Middle frontal gyrus (tissue), 1 donor: ENCODE measurements at regions not wholly inside any gene's neighbourhood (a gene's known extent, or its start where the extent isn't known, plus 50 kb on each side); places are given as distances from the start of the nearest gene placed in this dataset.

Experiments used
- DNase-seq: peaks from one replicate; pipeline ENCODE4 v3.0.0-alpha.2; 2015; ENCODE audit warnings: low spot score; ENCODE audit errors: extremely low spot score

DNA sequence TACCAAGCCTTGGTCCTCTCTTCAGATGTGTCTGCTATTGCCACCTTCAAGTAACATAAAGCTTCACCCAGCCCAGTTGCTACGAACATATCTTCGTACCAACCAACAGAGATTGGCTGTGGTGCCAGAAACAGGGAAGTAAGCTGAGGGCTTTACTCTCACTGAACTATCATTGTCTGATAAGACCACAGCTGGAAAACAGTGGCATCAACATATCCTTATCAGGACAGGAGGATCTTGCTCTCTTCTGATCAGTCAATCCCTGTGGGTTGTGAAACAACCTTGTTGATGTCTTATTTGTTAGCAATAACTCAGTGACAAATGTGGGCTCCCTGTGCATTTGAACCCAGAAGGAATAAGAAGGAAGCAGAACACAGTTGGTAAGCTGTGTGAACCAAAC lies 446.3 kb upstream of the MAF start:
- DNase-seq, result no peak

GRCh38 chr16:80046261-80046660 lies 445.7 kb upstream of the MAF start:
- DNase-seq, result no peak

GRCh38 chr16:80045861-80046260 lies 445.3 kb upstream of the MAF start:
- no peak for DNase-seq

DNA sequence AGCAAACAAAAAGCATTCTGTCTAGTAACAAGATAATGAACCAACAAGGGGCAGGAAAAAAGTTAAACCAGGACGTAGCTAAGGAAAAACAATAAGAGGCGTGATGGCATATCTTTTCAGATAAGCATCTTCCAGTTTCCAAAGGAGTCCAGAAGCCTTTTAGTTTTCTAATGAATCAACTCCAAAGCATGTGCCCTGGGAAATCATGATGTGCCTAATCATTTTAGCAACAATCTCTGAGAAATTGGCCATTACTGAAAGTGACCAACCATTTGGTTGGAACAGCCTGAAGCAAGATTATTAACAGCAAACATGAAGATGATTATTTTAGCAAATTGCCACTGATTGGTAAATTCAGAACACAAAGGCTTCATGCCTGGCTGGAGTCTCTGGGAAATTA lies 440.9 kb upstream of the MAF start:
- DNase-seq, result no peak

DNA sequence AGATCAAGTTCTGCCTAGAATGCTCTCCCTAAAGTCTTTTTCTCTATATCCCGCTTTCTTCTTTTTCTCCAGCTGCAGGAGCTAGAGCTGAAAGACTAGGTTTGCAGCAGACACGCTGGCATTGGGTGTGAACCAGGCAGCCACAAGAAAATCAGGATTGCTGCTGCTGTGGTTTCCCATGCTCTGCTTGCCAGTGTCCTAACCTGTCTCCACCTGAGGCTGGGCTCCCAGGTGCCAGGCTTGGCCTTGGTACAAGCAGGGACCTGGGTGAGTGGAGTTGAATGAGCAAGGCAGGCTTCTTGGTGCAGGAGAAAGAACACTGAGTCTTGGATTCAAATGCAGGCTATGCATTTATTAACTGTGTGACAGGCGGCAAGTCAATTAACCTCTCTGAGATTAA lies 440.3 kb upstream of the MAF start:
- no peak for DNase-seq

GRCh38 chr16:80040413-80040812 lies 439.9 kb upstream of the MAF start:
- no peak for DNase-seq

GRCh38 chr16:80039777-80040176 lies 439.2 kb upstream of the MAF start:
- DNase-seq, result no peak

DNA sequence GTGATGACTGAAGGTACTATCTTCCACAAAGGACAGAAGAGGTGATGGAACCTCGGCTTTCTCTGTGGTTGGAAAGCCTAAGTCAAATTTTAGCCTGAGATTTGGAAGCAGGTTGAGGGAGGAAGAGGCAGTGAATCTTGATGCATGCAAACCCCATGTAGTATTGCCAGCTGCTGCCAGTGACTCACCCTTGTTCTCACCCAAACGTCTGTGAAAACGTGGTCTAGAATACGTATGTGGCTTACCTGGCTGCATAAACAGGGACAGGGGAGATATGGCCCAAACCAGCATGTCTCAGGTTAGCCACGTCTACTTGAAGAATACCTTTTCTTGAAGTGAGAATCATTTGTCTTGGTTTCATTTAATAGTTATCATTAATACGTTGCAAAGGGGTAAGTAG lies 438.0 kb upstream of the MAF start:
- DNase-seq, result no peak

DNA sequence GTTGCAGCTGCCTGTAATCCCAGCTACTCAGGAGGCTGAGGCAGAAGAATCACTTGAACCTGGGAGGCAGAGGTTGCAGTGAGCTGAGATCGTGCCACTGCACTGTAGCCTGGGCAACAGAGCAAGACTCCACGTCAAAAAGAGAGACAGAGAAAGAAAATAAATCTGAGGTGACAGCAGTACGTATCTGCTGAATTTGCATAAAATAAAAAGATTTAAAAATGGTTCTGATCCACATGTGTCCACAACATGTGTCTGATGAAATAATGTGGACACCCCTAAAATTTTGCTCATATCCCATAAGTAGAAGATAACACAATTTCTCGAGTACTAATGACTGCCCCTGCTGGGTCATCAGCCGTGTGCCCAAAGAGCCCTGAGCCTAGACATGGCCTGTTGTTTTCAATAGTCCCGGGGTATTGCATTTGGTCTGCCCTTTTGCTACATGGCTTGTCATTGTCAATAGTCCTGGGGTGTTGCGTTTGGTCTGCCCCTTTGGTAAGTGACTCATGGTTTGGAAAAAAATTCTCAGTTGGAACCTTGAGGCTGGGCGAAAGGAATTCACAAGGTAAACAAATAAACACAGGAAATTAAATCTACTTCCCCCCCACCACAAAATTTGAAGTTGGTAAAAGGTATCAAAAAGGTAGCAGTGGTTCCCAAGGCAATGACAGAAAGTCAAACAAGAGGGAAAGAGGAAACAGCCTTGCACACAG lies 434.6 kb upstream of the MAF start:
- no peak for DNase-seq

DNA sequence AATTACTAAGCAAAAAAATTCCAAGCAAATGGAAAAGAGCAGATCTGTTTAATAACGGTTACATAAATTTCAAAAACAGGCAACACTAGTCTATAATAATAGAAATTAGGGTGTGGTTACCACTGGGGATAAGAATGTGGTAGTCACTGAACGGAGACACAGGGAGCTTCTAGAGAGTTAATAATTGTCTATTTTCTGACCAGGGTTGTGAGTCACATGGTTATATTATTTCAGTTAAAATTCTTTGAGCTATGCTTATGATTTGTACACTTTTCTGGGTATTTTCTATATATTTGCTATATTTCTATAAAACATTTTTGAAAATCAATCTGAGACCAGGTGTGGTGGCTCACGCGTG lies 433.9 kb upstream of the MAF start:
- no peak for DNase-seq

DNA sequence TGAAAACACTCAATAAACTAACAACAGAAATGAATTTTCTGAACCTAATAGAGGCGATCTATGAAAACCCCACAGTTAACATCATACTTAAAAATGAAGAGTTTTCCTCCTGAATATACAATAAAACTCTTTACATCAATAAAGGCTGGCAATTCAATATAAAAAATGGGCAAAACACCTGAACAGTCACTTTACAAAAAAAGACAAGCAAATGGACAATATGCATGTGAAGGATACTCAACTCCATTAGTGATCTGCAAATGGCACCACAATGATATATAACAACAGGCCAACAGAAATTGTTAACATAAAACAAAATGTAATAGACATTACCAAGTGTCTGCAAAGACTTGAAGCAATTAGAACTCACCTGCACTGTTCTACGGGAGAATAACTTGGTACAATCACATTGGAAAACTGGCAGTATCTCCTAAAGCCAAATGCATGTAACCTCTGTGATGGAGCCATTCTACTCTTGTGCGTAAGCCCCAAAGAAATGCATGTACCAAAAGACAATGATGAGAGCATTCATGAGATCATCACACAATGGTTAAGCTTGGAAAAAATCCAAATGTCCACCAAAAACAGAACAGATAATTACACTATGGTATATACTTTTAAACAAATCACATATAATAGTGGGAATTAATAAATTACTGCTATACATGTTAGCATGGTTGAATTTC lies 433.4 kb upstream of the MAF start:
- no peak for DNase-seq

GRCh38 chr16:80029761-80030481 lies 429.4 kb upstream of the MAF start:
- DNase-seq, result no peak

DNA sequence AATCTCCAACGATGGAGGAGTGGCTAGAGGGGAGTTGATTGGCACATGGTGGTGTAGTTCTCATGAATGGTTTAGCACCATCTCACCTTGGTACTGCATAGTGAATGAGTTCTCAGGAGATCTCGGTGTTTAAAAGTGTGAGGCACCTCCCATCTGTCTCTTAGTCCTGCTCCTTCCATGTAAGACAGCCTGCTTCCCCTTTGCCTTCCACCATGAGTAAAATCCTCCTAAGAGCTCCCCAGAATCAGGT lies 428.8 kb upstream of the MAF start:
- no peak for DNase-seq

DNA sequence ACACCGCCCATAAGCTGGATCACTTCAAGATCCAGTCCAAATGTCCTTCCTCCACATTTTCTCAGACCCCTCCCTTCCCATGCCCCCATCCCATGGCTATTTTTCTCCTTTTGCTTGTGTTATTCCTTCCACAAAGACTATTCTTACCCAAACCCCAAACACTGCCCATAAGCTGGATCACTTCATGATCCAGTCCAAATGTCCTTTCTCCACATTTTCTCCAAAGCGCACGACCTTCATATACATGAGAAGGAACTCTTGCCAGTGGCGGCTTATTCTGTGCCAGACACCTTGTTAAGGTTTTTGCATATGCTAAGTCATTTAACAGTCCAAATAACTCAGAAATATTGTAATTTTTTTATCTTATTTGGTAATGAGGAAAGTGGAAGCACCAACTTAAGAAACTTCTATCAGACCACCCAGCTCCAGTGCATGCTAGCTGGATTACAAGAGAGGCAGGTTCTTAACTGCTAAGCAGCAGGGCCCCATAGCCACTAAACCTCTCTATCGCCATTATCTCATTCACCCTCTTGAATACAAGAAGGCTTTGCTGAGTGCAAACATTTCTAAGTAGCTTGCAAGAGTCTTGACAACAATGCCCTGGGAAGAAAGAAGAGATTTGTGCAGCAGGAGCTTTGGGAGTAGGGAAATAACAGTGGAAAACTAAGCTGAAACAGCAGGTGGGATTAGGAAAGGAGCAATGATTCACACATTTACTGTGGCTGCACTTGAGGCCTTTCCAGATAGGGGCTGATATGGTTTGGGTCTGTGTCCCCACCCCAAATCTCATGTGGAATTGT lies 428.2 kb upstream of the MAF start:
- no peak for DNase-seq

GRCh38 chr16:80027007-80027965 lies 426.7 kb upstream of the MAF start:
- DNase-seq, result no peak

DNA sequence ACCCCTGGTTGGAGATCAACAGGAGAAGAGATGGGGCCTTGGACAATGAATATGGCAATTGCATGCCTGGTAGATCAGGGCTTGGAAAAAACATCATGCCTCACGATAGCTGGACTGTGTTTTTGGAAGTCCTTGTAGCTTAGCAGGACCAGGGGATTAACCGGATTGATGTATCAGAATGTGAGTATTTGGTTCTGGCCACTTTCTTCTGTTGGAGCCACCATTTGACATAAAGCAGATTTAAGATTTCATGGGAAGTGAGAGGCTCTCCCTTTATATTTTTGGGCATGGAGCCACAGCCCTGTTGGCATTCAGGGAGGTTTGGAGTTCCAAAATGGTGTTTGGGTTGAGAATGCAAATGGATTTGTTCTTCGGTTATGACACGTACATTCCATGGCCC lies 424.7 kb upstream of the MAF start:
- no peak for DNase-seq

DNA sequence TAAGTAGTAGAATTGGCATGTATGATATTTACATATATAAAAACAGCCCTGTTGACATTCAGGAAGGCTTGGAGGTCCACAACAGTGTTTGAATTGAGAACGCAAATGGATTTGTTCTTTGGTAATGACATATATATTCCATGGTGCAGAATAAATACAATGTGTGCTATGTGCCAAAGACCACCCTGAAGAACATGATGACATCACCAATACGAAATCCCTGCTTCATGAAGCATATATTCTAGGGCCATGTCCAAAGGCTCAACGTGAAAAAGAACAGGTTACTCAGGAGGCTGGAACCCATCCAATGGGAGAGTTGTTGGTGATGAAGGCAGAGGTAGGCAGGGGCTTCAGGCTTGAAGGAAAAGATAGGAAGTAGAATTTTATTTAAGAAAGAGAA lies 423.9 kb upstream of the MAF start:
- no peak for DNase-seq

DNA sequence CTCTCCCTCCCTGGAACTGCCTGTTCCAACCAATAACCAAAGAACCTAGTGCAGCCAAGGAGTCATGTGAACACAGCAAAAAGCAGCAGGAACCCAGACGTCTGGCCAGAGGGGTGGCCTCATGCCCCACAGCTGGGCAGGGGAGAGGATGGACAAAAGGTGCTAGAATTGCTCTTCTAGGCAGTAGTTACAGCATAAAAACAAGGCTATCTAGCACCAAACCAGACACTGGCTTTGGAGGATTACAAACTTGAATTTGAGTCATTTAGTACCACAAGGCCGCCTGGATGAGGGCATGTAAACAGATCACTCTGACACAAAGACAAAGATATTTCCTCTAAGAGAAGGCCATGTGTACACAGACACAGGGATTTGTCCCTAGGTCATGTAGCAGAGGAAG lies 423.3 kb upstream of the MAF start:
- DNase-seq, result no peak

GRCh38 chr16:80019395-80019794 lies 418.9 kb upstream of the MAF start:
- no peak for DNase-seq

DNA sequence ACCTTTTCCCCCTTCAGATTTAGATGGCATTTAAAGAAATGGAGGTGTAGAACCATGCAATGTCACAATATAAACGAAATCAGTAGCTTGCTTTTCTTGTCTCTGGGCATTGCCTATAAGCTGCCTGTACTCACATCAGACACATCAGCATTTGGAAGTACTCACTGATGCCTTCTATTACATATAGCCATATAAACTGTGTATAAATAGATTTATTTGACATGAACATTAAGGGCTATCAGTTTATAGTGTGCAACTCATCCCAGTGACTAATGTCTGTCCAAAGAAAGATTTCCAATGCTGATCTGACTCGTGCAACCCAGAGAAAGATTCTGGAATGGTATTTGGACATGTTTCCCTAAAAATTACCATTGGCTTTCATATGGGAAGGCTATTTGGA lies 417.9 kb upstream of the MAF start:
- no peak for DNase-seq

DNA sequence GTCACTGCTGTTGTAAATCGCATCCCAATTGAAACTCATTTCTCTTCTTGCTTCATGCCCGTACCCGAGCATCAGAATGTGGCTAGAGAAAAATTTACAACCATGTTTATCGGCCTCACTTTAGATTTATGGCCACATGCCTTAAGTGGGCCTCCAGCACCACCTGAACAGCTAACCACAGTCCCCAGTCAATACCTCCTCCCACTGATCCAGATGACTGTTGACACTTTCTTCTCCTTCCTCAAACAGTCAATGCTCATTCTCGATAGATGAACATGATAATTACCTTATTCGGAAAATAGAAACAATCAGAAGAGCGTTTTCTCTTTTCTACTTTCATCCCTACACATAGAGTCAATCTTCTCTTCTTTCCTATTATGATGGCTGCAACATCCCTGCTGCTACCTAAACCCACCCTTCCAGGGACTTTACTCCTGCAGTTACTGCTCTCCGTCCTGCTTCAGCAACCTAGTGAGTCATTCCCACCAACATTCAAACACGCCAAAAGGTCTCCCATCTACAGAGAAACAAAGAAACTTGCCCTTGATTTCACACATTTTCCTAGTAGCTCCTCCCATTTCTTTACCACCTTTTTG lies 416.3 kb upstream of the MAF start:
- no peak for DNase-seq
